Liver (tissue), 8 donors: ENCODE measurements at regions not wholly inside any gene's neighbourhood (a gene's known extent, or its start where the extent isn't known, plus 50 kb on each side); places are given as distances from the start of the nearest gene placed in this dataset.

Experiments
- DNase-seq: peaks from one replicate; pipeline ENCODE4 v3.0.0-alpha.2; 2017; ENCODE audit warnings: low spot score
- H3K27ac ChIP-seq, 2 donors: one replicate each; pipeline ENCODE4 v1.7.0; 2013; ENCODE audit warnings: inconsistent platforms in 2 of 2, low read length in 2 of 2, control low read depth in 1 of 2, low read depth in 1 of 2, mild to moderate bottlenecking in 1 of 2
- H3K27me3 ChIP-seq, 4 donors: one replicate each; pipeline versions ENCODE4 v1.6.1 to v1.7.0; 2013; ENCODE audit warnings: low read length in 3 of 4, inconsistent platforms in 1 of 4, mild to moderate bottlenecking in 1 of 4, moderate library complexity in 1 of 4; ENCODE audit not compliant: control insufficient read depth in 4 of 4, insufficient read depth in 4 of 4
- H3K36me3 ChIP-seq, 4 donors: one replicate each; pipeline versions ENCODE4 v1.6.1 to v1.7.0; 2013; ENCODE audit warnings: low read length in 3 of 4, mild to moderate bottlenecking in 3 of 4, low read depth in 1 of 4, moderate library complexity in 1 of 4; ENCODE audit not compliant: control insufficient read depth in 4 of 4, insufficient read depth in 3 of 4
- H3K4me1 ChIP-seq, 4 donors: one replicate each; pipeline versions ENCODE4 v1.6.1 to v1.7.0; 2013; ENCODE audit warnings: low read length in 3 of 4, mild to moderate bottlenecking in 3 of 4, moderate library complexity in 1 of 4; ENCODE audit not compliant: control insufficient read depth in 4 of 4, insufficient read depth in 4 of 4
- H3K4me3 ChIP-seq, 3 donors: one replicate each; pipeline versions ENCODE4 v1.6.1 to v1.7.0; 2013; ENCODE audit warnings: low read length in 3 of 3, control low read depth in 1 of 3, low read depth in 1 of 3, mild to moderate bottlenecking in 1 of 3
- H3K9ac ChIP-seq, 2 donors: one replicate each; pipeline ENCODE4 v1.7.0; 2013; ENCODE audit warnings: low read length in 2 of 2, mild to moderate bottlenecking in 2 of 2, moderate library complexity in 2 of 2, control low read depth in 1 of 2, low read depth in 1 of 2
- H3K9me3 ChIP-seq, 4 donors: one replicate each; pipeline versions ENCODE4 v1.6.1 to v1.7.0; 2013; ENCODE audit warnings: low read length in 3 of 4; ENCODE audit not compliant: control insufficient read depth in 4 of 4
- ATF3 ChIP-seq: IDR thresholded peaks from 2 replicates; pipeline ENCODE4 v1.6.1; 2016; ENCODE audit warnings: antibody characterized with exemption
- CTCF ChIP-seq: fragments of 150-350 bp; IDR thresholded peaks from 2 replicates; pipeline ENCODE4 v1.5.1; 2017; ENCODE audit warnings: improper control_type of control experiment, low read depth, low read length; ENCODE audit not compliant: missing input control
- EGR1 ChIP-seq, 2 donors: IDR thresholded peaks; 2 replicates each; pipeline ENCODE4 v1.6.1; 2016 to 2018; ENCODE audit warnings: antibody characterized with exemption in 2 of 2, low read depth in 2 of 2
- FOXA1 ChIP-seq: IDR thresholded peaks from 2 replicates; pipeline ENCODE4 v1.6.1; 2016; ENCODE audit warnings: antibody characterized with exemption
- FOXA2 ChIP-seq: IDR thresholded peaks from 2 replicates; pipeline ENCODE4 v1.6.1; 2016; ENCODE audit warnings: antibody characterized with exemption
- GABPA ChIP-seq, 2 donors: IDR thresholded peaks in 1 of 2; conservative IDR thresholded peaks in 1 of 2; 2 replicates each; pipeline ENCODE4 v1.6.1; 2016; ENCODE audit warnings: antibody characterized with exemption in 2 of 2, mild to moderate bottlenecking in 1 of 2, moderate library complexity in 1 of 2
- HNF4A ChIP-seq, 2 donors: conservative IDR thresholded peaks; 2 replicates each; pipeline ENCODE4 v1.6.1; 2016; ENCODE audit warnings: antibody characterized with exemption in 2 of 2, mild to moderate bottlenecking in 2 of 2
- HNF4G ChIP-seq: IDR thresholded peaks from 2 replicates; pipeline ENCODE4 v1.6.1; 2016; ENCODE audit warnings: antibody characterized with exemption
- JUND ChIP-seq, 2 donors: IDR thresholded peaks; 2 replicates each; pipeline ENCODE4 v1.6.1; 2016; ENCODE audit warnings: antibody characterized with exemption in 2 of 2
- MAX ChIP-seq: IDR thresholded peaks from 2 replicates; pipeline ENCODE4 v1.6.1; 2016; ENCODE audit warnings: antibody characterized with exemption
- NR2F2 ChIP-seq: IDR thresholded peaks from 2 replicates; pipeline ENCODE4 v1.6.1; 2016; ENCODE audit warnings: antibody characterized with exemption
- RAD21 ChIP-seq, 2 donors: IDR thresholded peaks; 2 replicates each; pipeline ENCODE4 v1.6.1; 2016; ENCODE audit warnings: antibody characterized with exemption in 2 of 2, mild to moderate bottlenecking in 2 of 2
- REST ChIP-seq: IDR thresholded peaks from 2 replicates; pipeline ENCODE4 v1.6.1; 2016; ENCODE audit warnings: antibody characterized with exemption, mild to moderate bottlenecking
- RXRA ChIP-seq, 2 donors: IDR thresholded peaks; 2 replicates each; pipeline ENCODE4 v1.6.1; 2017 to 2018; ENCODE audit warnings: antibody characterized with exemption in 2 of 2, mild to moderate bottlenecking in 1 of 2
- SP1 ChIP-seq: IDR thresholded peaks from 2 replicates; pipeline ENCODE4 v1.6.1; 2018; ENCODE audit warnings: antibody characterized with exemption, mild to moderate bottlenecking
- TAF1 ChIP-seq: conservative IDR thresholded peaks from 2 replicates; pipeline ENCODE4 v1.6.1; 2016; ENCODE audit warnings: antibody characterized with exemption, mild to moderate bottlenecking
- YY1 ChIP-seq: IDR thresholded peaks from 2 replicates; pipeline ENCODE4 v1.6.1; 2016; ENCODE audit warnings: antibody characterized with exemption, mild to moderate bottlenecking
- ZBTB33 ChIP-seq: IDR thresholded peaks from 2 replicates; pipeline ENCODE4 v1.6.1; 2016; ENCODE audit warnings: antibody characterized with exemption
- WGBS: extraction: QIAGEN DNeasy Blood & Tissue Kit; methylation state at CpG from one replicate; pipeline ENCODE4 v1.1.7; 2013; 5-methylcytosine and 5-hydroxymethylcytosine counted together
- donor health status: healthy.
- donor health status: healthy.
- donor health status: healthy.
- donor health status: healthy.
- donor health status: healthy.

- TF ChIP-seq REST (no peak), MAX (no peak), NR2F2 (no peak), FOXA2 (no peak), TAF1 (no peak), EGR1 (IDR thresholded peaks at IDR 0.05; ENCODE audit: low read depth in 2 of 2) (no peak), SP1 (no peak), YY1 (no peak), RXRA (IDR thresholded peaks at IDR 0.05) (no peak), JUND (IDR thresholded peaks at IDR 0.05) (no peak), FOXA1 (no peak)
Measured at GRCh38 chr5:25573691-25574090, 928.9 kb upstream of the CDH10 start (continued).

GRCh38 chr5:25570067-25570583 lies 925.3 kb upstream of the CDH10 start:
- Histone ChIP-seq H3K4me1 (no peaks in the 10 kb centered on the region), H3K4me3 (no peak overlapping the region), H3K9me3 (peaks cover 0 to 2% (median 0%) of the 10 kb centered on the region in 4 donors), H3K27ac (no peak overlapping the region), H3K27me3 (no peaks in the 10 kb centered on the region), H3K9ac (no peak overlapping the region), H3K36me3 (no peaks in the 10 kb centered on the region)
- no peak for DNase-seq
- TF ChIP-seq HNF4G, result no peak
- TF ChIP-seq GABPA (IDR thresholded peaks at IDR 0.05 in 1 of 2, conservative IDR thresholded peaks at IDR 0.05 in 1 of 2), result no peak
- TF ChIP-seq RAD21 (IDR thresholded peaks at IDR 0.05), result no peak
- TF ChIP-seq ATF3, result no peak
- TF ChIP-seq ZBTB33, result no peak
- no peak for TF ChIP-seq TAF1
- no peak for TF ChIP-seq SP1
- TF ChIP-seq HNF4A (conservative IDR thresholded peaks at IDR 0.05), result no peak
- no peak for TF ChIP-seq CTCF
- no peak for TF ChIP-seq NR2F2
- no peak for TF ChIP-seq FOXA1
- TF ChIP-seq YY1, result no peak
- TF ChIP-seq FOXA2, result no peak
- no peak for TF ChIP-seq RXRA (IDR thresholded peaks at IDR 0.05)
- WGBS, result 80% methylated on average over 5 of the region's 5 CpGs
